ENCODE measurements at regions not wholly inside any gene's neighbourhood (a gene's known extent, or its start where the extent isn't known, plus 50 kb on each side); places are given as distances from the start of the nearest gene placed in this dataset.

GRCh38 chr2:134770702-134771101, 51.9 kb upstream of the TMEM163 start:
- DNase-seq, result no peak
- H3K4me3 Mint-ChIP-seq, result no peak overlapping the region
- peaks cover 7% of the 10 kb centered on the region for H3K4me1 Mint-ChIP-seq
- H3K27me3 Mint-ChIP-seq, result no peaks in the 10 kb centered on the region
- H3K27ac Mint-ChIP-seq, result no peak overlapping the region
- ATAC-seq, result no peak
- no peaks in the 10 kb centered on the region for H3K9me3 Mint-ChIP-seq

GRCh38 chr2:134771313-134771801, 52.6 kb upstream of the TMEM163 start:
- no peak overlapping the region for H3K27ac Mint-ChIP-seq
- no peaks in the 10 kb centered on the region for H3K9me3 Mint-ChIP-seq
- no peak for DNase-seq
- H3K4me3 Mint-ChIP-seq, result no peak overlapping the region
- peaks cover 7% of the 10 kb centered on the region for H3K4me1 Mint-ChIP-seq
- ATAC-seq, result no peak
- H3K27me3 Mint-ChIP-seq, result no peaks in the 10 kb centered on the region

DNA sequence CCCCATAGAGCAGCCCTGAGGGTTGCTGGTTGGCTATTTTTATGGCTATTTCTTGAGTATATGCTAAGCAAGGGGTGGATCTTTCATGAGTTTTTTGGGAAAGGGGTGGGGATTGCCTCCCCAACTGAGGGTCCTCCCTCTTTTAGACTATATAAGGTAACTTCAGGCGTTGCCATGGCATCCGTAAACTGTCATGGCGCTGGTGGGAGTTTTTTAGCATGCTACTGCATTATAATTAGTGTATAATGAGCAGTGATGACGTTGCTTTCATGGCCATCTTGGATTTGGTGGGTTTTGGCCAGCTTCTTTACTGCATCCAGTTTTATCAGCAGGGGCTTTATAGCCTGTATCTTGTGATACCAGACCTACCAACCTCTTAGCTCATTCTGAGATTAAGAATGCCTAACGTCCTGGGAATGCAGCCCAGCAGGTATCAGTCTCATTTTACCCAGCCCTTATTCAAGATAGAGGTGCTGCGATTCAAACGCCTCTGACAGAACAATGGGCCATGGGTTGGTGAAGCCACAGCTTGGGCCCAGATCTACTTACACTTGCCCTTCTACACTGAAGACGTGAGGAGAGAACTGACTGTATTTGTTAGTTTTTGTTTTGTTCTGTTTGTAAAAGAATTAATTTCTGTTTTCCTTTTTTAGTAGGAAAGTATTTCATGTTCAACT, 53.8 kb upstream of the TMEM163 start:
- Mint-ChIP-seq H3K27ac (no peak overlapping the region), H3K9me3 (no peaks in the 10 kb centered on the region), H3K4me1 (peaks cover 7% of the 10 kb centered on the region), H3K27me3 (no peaks in the 10 kb centered on the region), H3K4me3 (no peak overlapping the region)
- ATAC-seq (no peak), DNase-seq (no peak)

- Mint-ChIP-seq H3K9me3 (no peaks in the 10 kb centered on the region), H3K27me3 (no peaks in the 10 kb centered on the region), H3K27ac (no peak overlapping the region), H3K4me3 (no peak overlapping the region), H3K4me1 (peaks cover 7% of the 10 kb centered on the region)
- DNase-seq, result no peak
- no peak for ATAC-seq
These were observed 54.5 kb upstream of the TMEM163 start for GRCh38 chr2:134773335-134773734.

DNA sequence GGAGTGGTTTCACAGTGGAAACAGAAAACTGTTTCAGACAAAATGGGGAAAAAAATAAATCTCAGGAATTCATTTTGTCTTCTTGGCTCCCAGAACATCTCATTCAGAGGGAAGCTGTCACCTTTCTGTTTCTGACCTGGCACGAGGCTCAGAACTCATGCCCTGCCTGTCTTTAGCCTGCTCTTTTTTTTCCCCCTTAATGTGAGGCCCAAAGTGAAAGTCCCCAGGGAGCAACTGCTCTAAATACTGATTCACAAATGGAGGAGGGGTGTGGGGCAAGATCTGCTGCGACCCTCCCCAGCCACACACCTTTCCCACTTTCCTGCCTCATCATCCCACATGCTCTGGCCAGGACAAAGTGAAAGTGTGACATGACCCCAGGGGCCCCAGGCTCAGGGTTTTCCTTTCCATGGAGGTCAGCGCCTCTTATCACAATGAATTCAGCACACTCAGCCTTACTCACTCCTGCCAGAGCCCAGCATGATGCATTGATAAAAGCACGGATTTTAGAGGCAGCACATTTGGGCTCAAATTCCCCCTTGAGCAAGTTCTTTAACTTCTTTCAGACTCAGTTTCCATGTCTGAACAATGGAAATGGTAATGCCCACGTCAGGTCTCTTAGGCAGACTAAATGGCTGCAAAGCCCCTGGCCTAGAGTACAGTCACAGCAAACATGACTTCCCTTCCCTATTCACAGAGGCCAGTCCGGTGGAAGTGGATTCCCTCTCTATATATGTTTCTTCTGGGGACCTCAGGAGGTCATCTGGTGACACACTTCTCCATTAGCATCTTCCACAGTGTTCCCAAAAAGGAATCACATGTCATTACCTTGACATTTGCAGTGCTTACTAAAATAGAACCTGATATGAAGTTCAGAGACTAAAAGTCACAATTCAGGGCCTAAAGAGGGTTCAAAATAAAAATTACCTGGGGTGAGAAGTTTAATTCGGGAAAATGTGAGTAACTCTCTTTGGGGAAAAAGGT, 55.3 kb upstream of the TMEM163 start:
- Mint-ChIP-seq H3K27me3 (no peaks in the 10 kb centered on the region), H3K4me3 (no peak overlapping the region), H3K27ac (peak overlapping the region in 1 of 2 donors; percentile 45), H3K9me3 (no peaks in the 10 kb centered on the region), H3K4me1 (peaks cover 7% of the 10 kb centered on the region)
- ATAC-seq (no peak), DNase-seq (no peak)

GRCh38 chr2:134774786-134775641, 56.2 kb upstream of the TMEM163 start:
- Mint-ChIP-seq H3K4me1 (peaks cover 7% of the 10 kb centered on the region), H3K4me3 (no peak overlapping the region), H3K27me3 (no peaks in the 10 kb centered on the region), H3K9me3 (no peaks in the 10 kb centered on the region), H3K27ac (no peak overlapping the region)
- DNase-seq (no peak), ATAC-seq (no peak)

DNA sequence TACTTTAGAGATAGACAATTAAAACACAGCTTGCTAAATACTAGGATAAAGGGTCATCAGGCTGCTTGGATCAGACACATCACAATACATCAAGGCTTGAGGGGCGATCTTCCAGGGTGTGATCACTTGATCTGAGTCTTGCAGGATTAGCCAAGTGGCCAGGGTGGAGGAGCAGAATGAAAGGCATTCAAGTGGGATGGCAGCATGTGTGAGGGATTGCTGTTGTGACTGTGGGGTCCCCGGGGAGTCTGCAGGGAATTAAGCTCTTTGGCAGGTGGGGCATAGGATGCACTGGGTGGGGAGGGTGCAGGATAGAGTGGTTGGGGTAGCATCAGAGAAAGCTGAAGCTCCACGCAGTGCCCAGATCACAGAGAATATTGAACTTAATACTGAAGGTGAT, 58.0 kb upstream of the TMEM163 start:
- Mint-ChIP-seq H3K27ac (peak overlapping the region in 1 of 2 donors; percentile 1), H3K4me1 (peaks cover 17% of the 10 kb centered on the region), H3K27me3 (no peaks in the 10 kb centered on the region), H3K9me3 (no peaks in the 10 kb centered on the region), H3K4me3 (no peak overlapping the region)
- ATAC-seq, result no peak
- no peak for DNase-seq

DNA sequence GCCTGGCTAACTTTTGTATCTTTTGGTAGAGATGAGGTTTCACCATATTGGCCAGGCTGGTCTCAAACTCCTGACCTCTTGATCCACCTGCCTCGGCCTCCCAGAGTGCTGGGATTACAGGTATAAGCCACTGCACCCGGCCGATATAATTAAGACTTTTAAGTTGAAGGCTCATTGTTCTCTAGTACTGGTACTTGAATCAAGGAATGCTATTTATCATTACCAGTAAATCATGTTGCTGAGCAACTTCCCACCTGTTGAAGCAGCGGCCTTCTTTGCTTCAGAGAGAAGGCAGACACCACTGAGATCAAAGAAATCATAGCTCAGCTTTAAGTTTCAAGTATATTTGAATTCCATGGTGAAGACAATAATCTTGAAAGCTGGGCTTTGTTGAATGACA, 58.8 kb upstream of the TMEM163 start:
- Mint-ChIP-seq H3K4me3 (no peak overlapping the region), H3K27ac (peak overlapping the region in 1 of 2 donors; percentile 55)

GRCh38 chr2:134778372-134778771, 59.6 kb upstream of the TMEM163 start:
- Mint-ChIP-seq H3K4me1 (peaks cover 17% of the 10 kb centered on the region), H3K9me3 (no peaks in the 10 kb centered on the region), H3K4me3 (no peak overlapping the region), H3K27ac (no peak overlapping the region), H3K27me3 (no peaks in the 10 kb centered on the region)
- DNase-seq, result no peak
- ATAC-seq, result no peak

More for the DNA sequence above, 58.8 kb upstream of the TMEM163 start:
- ATAC-seq (no peak), DNase-seq (no peak)
- Mint-ChIP-seq H3K27me3 (no peaks in the 10 kb centered on the region), H3K4me1 (peaks cover 17% of the 10 kb centered on the region), H3K9me3 (no peaks in the 10 kb centered on the region)

GRCh38 chr2:134780972-134781371, 57.4 kb upstream of the ACMSD start:
- Mint-ChIP-seq H3K27ac (no peak overlapping the region), H3K9me3 (no peaks in the 10 kb centered on the region), H3K4me3 (no peak overlapping the region), H3K4me1 (peaks cover 11% of the 10 kb centered on the region), H3K27me3 (peaks cover 10% of the 10 kb centered on the region)
- DNase-seq, result no peak
- ATAC-seq, result no peak

GRCh38 chr2:134782107-134782506, 56.3 kb upstream of the ACMSD start:
- peaks cover 11% of the 10 kb centered on the region for H3K4me1 Mint-ChIP-seq
- H3K4me3 Mint-ChIP-seq, result no peak overlapping the region
- H3K9me3 Mint-ChIP-seq, result no peaks in the 10 kb centered on the region
- H3K27me3 Mint-ChIP-seq, result peaks cover 10% of the 10 kb centered on the region
- ATAC-seq, result no peak
- DNase-seq, result no peak
- no peak overlapping the region for H3K27ac Mint-ChIP-seq

- H3K4me1 Mint-ChIP-seq, result peaks cover 11% of the 10 kb centered on the region
These were observed 55.6 kb upstream of the ACMSD start for GRCh38 chr2:134782792-134783191.

DNA sequence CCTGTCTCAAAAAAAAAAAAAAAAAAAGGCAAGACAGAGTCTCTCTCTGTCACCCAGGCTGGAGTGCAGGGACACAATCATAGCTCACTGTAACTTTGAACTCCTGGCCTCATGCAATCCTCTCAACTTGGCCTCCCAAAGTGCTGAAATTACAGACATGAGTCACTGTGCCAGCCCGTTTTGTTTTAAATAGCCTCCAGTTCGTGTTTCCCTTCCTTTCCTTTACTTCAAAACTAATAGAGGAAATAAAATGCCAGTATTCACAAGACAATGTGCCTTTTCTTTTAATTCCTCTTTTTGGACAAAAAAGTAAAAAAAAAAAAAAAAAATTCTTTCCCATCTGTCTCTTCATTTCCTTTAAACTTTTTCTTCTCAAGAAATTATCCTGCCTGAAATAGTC, 54.5 kb upstream of the ACMSD start:
- Mint-ChIP-seq H3K4me3 (no peak overlapping the region), H3K9me3 (no peaks in the 10 kb centered on the region), H3K4me1 (peaks cover 11% of the 10 kb centered on the region), H3K27me3 (peaks cover 10% of the 10 kb centered on the region), H3K27ac (no peak overlapping the region)
- ATAC-seq (no peak), DNase-seq (no peak)

More at GRCh38 chr2:134782792-134783191, 55.6 kb upstream of the ACMSD start:
- no peak overlapping the region for H3K27ac Mint-ChIP-seq
- DNase-seq, result no peak
- peaks cover 10% of the 10 kb centered on the region for H3K27me3 Mint-ChIP-seq
- no peaks in the 10 kb centered on the region for H3K9me3 Mint-ChIP-seq
- no peak for ATAC-seq
- no peak overlapping the region for H3K4me3 Mint-ChIP-seq

DNA sequence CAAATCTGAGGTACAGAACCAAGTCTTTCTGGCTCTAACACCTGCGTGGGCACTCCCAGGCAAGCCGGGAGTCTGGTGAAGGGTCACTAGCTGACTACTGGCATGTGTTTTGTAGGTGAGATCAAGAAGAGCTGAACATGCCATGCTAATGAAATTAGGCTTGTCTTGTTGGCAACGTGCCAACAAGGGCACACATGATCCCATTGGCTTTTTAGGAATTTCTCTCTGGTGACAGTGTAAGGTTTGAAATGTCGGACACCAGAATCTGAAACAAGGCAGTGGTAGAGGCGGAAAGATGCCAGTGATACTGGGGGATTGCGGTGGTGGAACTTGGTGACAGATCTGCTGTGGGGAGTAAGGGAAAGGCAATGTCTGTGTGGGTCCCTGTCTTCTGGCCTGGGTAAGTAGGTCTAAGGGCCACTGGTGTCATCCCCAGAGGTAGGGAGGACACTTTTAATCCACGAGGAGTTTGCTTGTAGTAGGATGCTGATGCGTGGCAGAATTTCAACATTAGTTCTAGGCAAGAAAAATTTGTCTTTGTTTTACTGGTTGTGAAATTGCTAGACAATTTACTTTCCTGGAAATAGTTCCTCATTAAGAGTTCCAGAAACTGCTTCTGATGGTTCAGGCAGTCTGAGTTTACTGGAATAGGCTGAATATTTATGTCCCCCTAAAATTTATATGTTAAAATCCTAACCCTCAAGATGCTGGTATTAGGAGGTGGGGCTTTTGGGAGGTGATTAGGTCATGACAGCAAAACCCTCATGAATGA, 52.6 kb upstream of the ACMSD start:
- Mint-ChIP-seq H3K9me3 (no peaks in the 10 kb centered on the region), H3K4me1 (peaks cover 7% of the 10 kb centered on the region), H3K27ac (peak overlapping the region in 1 of 2 donors; percentile 84), H3K4me3 (no peak overlapping the region), H3K27me3 (peaks cover 10% of the 10 kb centered on the region)
- no peak for ATAC-seq
- no peak for DNase-seq

- peaks cover 10% of the 10 kb centered on the region for H3K27me3 Mint-ChIP-seq
- DNase-seq, result no peak
- H3K4me1 Mint-ChIP-seq, result no peaks in the 10 kb centered on the region
- ATAC-seq, result no peak
- no peak overlapping the region for H3K27ac Mint-ChIP-seq
- H3K4me3 Mint-ChIP-seq, result no peak overlapping the region
- no peaks in the 10 kb centered on the region for H3K9me3 Mint-ChIP-seq
These were observed 50.0 kb upstream of the ACMSD start for GRCh38 chr2:134788417-134788816.
